OCI-LY3 (cell line): ENCODE measurements at regions not wholly inside any gene's neighbourhood (a gene's known extent, or its start where the extent isn't known, plus 50 kb on each side); places are given as distances from the start of the nearest gene placed in this dataset.

Experiments
- CTCF ChIP-seq: fragments of 200-600, 300-600 bp; sonication (generic); IDR thresholded peaks from 2 replicates; pipeline ENCODE4 v1.5.1; 2014; ENCODE audit warnings: antibody characterized with exemption, low read length, low read depth
- EZH2phosphoT487 ChIP-seq: fragments of 200-600 bp; shearing (Covaris generic); IDR thresholded peaks from 2 replicates; pipeline ENCODE4 v1.6.1; 2018; ENCODE audit warnings: antibody characterized with exemption, mixed run types, low read depth

GRCh38 chrX:108833993-108834392 is 97.6 kb upstream of the IRS4 start:
- TF ChIP-seq CTCF (no peak), EZH2phosphoT487 (no peak)
